Transverse colon (tissue), 4 donors: ENCODE measurements at regions not wholly inside any gene's neighbourhood (a gene's known extent, or its start where the extent isn't known, plus 50 kb on each side); places are given as distances from the start of the nearest gene placed in this dataset.

Source experiments
- DNase-seq: peaks from one replicate; pipeline ENCODE4 v3.0.0-alpha.2; 2019
- H3K27ac ChIP-seq, 4 donors: fragments of 200-600 bp; sonication (generic); 2 replicates each; pipeline ENCODE4 v1.5.1; 2016 to 2018; ENCODE audit warnings: inconsistent platforms in 4 of 4
- H3K27me3 ChIP-seq: fragments of 200-600 bp; sonication (generic); 2 replicates; pipeline ENCODE4 v1.5.1; 2017; ENCODE audit warnings: inconsistent platforms
- H3K36me3 ChIP-seq, 4 donors: fragments of 200-600 bp; sonication (generic); 2 replicates each; pipeline ENCODE4 v1.5.1; 2017 to 2019; ENCODE audit warnings: inconsistent platforms in 4 of 4
- H3K4me1 ChIP-seq, 4 donors: fragments of 200-600 bp; sonication (generic); 2 replicates each; pipeline ENCODE4 v1.5.1; 2017 to 2020; ENCODE audit warnings: inconsistent platforms in 4 of 4
- H3K4me3 ChIP-seq, 4 donors: fragments of 200-600 bp; sonication (generic); 1 replicate in 1 of 4; 2 replicates in 3 of 4; pipeline versions ENCODE4 v1.5.1 to v1.6.1; 2017 to 2019; ENCODE audit warnings: inconsistent platforms in 4 of 4
- H3K9me3 ChIP-seq, 2 donors: fragments of 200-600 bp; sonication (generic); 2 replicates each; pipeline ENCODE4 v1.5.1; 2017 to 2019; ENCODE audit warnings: inconsistent platforms in 2 of 2
- EP300 ChIP-seq: sonication (generic); formaldehyde crosslinking; IDR thresholded peaks from one replicate; pipeline ENCODE4 v1.6.1; 2017; ENCODE audit warnings: antibody characterized with exemption, low read depth
- POLR2A ChIP-seq: fragments of 450-650 bp; IDR thresholded peaks from one replicate; pipeline ENCODE4 v1.6.1; 2016; ENCODE audit warnings: antibody characterized with exemption, mild to moderate bottlenecking, moderate library complexity
- POLR2AphosphoS5 ChIP-seq, 3 donors: sonication (generic); formaldehyde crosslinking; IDR thresholded peaks; one replicate each; pipeline ENCODE4 v1.6.1; 2016; ENCODE audit warnings: antibody characterized with exemption in 3 of 3
- WGBS, 2 donors: methylation state at CpG; one replicate each; pipeline ENCODE4 v1.1.5; 2018; ENCODE audit warnings: low coverage in 1 of 2; 5-methylcytosine and 5-hydroxymethylcytosine counted together
- in situ Hi-C, 4 donors: fragments of 200-750 bp; cut with MboI; loops; one replicate each; pipeline versions ENCODE4 v1.15.0 to v1.15.1; 2017; ENCODE audit warnings: low sequenced_read_pairs in 3 of 4, low pct_ligation_motif_present in 1 of 4, low pct_unique_long_range_greater_than_20kb in 1 of 4
- intact Hi-C: fragments of 100-400 bp; cut with DNase I; formaldehyde crosslinking; loops from one replicate; pipeline ENCODE4 v1.15.1; 2023; ENCODE audit warnings: low total_unique reads
- TF ChIP-seq, protein P1 (sequence below), 5 experiments: fragments of 200-600 bp in 3 of 5; fragments of 450-650 bp in 2 of 5; sonication (generic) in 3 of 5; IDR thresholded peaks; 1 replicate in 2 of 5; 2 replicates in 3 of 5; pipeline ENCODE4 v1.5.1; 2016 to 2017; ENCODE audit warnings: antibody characterized with exemption in 5 of 5, inconsistent platforms in 3 of 5, mild to moderate bottlenecking in 2 of 5, moderate library complexity in 1 of 5

GRCh38 chr12:17810399-17810798 is 279.6 kb downstream of the RERGL start:
- no peak for TF ChIP-seq EP300
- TF ChIP-seq, protein P1, sequence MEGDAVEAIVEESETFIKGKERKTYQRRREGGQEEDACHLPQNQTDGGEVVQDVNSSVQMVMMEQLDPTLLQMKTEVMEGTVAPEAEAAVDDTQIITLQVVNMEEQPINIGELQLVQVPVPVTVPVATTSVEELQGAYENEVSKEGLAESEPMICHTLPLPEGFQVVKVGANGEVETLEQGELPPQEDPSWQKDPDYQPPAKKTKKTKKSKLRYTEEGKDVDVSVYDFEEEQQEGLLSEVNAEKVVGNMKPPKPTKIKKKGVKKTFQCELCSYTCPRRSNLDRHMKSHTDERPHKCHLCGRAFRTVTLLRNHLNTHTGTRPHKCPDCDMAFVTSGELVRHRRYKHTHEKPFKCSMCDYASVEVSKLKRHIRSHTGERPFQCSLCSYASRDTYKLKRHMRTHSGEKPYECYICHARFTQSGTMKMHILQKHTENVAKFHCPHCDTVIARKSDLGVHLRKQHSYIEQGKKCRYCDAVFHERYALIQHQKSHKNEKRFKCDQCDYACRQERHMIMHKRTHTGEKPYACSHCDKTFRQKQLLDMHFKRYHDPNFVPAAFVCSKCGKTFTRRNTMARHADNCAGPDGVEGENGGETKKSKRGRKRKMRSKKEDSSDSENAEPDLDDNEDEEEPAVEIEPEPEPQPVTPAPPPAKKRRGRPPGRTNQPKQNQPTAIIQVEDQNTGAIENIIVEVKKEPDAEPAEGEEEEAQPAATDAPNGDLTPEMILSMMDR (IDR thresholded peaks at IDR 0.05) = no peak
- TF ChIP-seq POLR2A = no peak
- no peak for TF ChIP-seq POLR2AphosphoS5 (IDR thresholded peaks at IDR 0.05)
- H3K9me3 ChIP-seq = peaks cover 5 to 10% of the 10 kb centered on the region in 2 donors
- H3K4me3 ChIP-seq = no peak overlapping the region
- H3K27me3 ChIP-seq = no peaks in the 10 kb centered on the region
- H3K27ac ChIP-seq = no peak overlapping the region
- WGBS, 2 donors = 70 to 83% methylated on average over 2 to 3 of the region's 3 CpGs
- intact Hi-C loops = no loop called here
- in situ Hi-C loops = no loop called here
- no peaks in the 10 kb centered on the region for H3K36me3 ChIP-seq
- no peak for DNase-seq
- H3K4me1 ChIP-seq = no peaks in the 10 kb centered on the region

DNA sequence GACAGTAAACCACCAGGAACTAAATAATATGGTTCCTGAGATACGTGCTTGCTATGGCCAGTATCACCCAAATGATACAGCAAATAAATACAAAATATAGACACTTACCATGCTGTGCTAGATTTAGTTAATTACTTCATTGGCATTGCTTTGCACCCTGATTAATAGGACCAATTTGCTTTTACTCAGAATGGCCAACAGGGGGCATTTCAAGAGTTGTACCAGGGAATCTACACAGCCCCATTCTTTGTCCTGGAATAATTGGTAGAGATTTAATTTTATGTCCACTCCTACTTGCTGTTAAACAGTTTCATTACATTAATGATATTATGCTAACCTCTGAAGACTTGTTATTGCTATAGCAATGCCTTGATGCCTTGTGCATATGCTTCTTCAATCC is 280.8 kb downstream of the RERGL start:
- in situ Hi-C loops (no loop called here), intact Hi-C loops (no loop called here)
- no peaks in the 10 kb centered on the region for H3K4me1 ChIP-seq
- H3K9me3 ChIP-seq = peaks cover 5 to 10% of the 10 kb centered on the region in 2 donors
- 79% methylated on average over 1 of the region's 1 CpG; no CpG with 5 or more reads in 1 of the 2 donors for WGBS, 2 donors
- DNase-seq = no peak
- H3K27me3 ChIP-seq = no peaks in the 10 kb centered on the region
- H3K4me3 ChIP-seq = no peak overlapping the region
- no peak overlapping the region for H3K27ac ChIP-seq
- H3K36me3 ChIP-seq = no peaks in the 10 kb centered on the region
- TF ChIP-seq EP300 (no peak), POLR2A (no peak), POLR2AphosphoS5 (IDR thresholded peaks at IDR 0.05) (no peak)
- TF ChIP-seq, protein P1 (IDR thresholded peaks at IDR 0.05) = no peak

DNA sequence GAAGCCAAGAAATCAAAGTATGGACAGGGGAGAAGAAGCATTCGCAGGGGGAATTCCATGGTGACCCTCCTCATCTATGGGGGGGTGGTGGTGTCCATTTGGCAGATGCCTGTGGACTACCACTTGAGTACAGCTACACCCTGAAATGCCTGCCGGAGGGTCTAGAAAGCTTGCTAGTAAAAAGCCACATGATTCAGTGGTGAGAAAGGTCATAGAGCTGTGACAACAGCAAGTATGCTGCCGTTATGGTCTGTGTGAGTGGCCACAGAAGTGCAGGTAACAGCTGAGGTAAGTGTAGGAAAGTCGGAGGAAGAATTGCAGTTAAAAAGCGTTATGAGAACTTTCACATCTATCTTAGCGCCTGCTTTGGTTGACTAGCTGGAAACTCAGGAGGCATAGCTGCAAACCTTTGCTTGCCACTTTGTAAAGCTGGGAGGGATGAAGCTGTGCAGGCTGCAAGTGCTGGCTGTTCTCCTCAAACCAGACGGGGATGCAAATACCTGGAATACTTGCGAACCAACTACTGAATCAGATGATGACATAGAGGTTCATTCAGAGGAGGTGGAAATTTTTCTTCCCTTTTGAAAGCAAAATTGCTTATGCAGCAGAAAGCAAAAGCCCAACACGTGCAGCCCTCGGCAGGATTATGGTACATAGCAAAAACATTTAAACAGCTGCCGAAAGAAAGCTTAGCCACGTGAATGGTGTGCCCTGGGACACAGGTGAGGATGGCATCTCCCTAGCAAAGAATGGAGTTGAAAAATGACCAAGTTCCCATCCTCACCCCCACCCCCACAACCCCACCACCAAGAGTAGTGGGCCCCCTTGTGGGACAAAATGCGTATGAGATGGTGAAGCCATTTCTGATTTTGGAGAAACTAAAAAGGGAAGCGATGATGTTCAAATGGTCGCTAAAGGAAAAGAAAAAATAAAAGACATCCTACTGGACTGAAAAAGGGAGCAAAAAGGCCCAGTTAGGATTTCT is 287.0 kb downstream of the RERGL start:
- intact Hi-C loops = no loop called here
- 74 to 78% methylated on average over 11 to 15 of the region's 15 CpGs for WGBS, 2 donors
- DNase-seq = no peak

GRCh38 chr12:17793854-17794253 is 296.1 kb downstream of the RERGL start:
- H3K27me3 ChIP-seq = no peaks in the 10 kb centered on the region
- H3K4me3 ChIP-seq = no peak overlapping the region
- peaks cover 0 to 3% of the 10 kb centered on the region in 2 donors for H3K9me3 ChIP-seq
- WGBS, 2 donors = 41 to 46% methylated on average over 2 of the region's 2 CpGs
- intact Hi-C loops (no loop called here), in situ Hi-C loops (no loop called here)
- TF ChIP-seq EP300 (no peak), POLR2AphosphoS5 (IDR thresholded peaks at IDR 0.05) (no peak), POLR2A (no peak)
- TF ChIP-seq, protein P1 (IDR thresholded peaks at IDR 0.05) = no peak
- H3K27ac ChIP-seq = no peak overlapping the region
- H3K4me1 ChIP-seq = no peaks in the 10 kb centered on the region
- no peak for DNase-seq
- no peaks in the 10 kb centered on the region for H3K36me3 ChIP-seq

More for the DNA sequence above, 287.0 kb downstream of the RERGL start:
- Histone ChIP-seq H3K4me1 (no peaks in the 10 kb centered on the region), H3K27ac (no peak overlapping the region), H3K36me3 (no peaks in the 10 kb centered on the region), H3K4me3 (no peak overlapping the region), H3K27me3 (no peaks in the 10 kb centered on the region), H3K9me3 (peaks cover 0 to 5% of the 10 kb centered on the region in 2 donors)
- TF ChIP-seq, protein P1 (IDR thresholded peaks at IDR 0.05) = no peak
- TF ChIP-seq POLR2A = no peak
- no peak for TF ChIP-seq POLR2AphosphoS5 (IDR thresholded peaks at IDR 0.05)
- no peak for TF ChIP-seq EP300
- in situ Hi-C loops = no loop called here
